ENCODE measurements at regions not wholly inside any gene's neighbourhood (a gene's known extent, or its start where the extent isn't known, plus 50 kb on each side); places are given as distances from the start of the nearest gene placed in this dataset.

DNA sequence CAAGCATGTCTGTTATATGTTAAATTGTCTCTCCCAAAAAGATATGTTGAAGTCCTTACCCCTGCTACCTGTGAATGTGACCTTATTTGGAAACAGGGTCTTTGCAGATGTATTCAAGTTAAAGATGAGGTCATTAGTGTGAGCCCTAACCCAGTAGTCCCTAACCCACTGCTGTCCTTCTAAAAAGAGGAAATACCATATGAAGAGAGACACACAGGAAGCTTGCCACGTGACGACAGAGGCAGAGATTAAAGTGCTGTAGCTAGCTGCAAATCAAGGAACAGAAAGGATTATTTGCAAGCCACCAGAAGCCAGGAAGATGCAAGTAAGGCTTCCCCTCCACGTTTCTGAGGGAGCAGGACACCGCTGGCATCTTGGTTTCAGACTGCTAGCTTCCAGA, 150.1 kb downstream of the HNRNPD start:
- H3K4me3 ChIP-seq (ENCODE audit: low read length) = no peak overlapping the region
- no peaks in the 10 kb centered on the region for H3K9me3 Mint-ChIP-seq
- H3K9ac ChIP-seq (ENCODE audit: extremely low read depth, low read length, poor library complexity, severe bottlenecking) = no peak overlapping the region
- TF ChIP-seq, protein P1, sequence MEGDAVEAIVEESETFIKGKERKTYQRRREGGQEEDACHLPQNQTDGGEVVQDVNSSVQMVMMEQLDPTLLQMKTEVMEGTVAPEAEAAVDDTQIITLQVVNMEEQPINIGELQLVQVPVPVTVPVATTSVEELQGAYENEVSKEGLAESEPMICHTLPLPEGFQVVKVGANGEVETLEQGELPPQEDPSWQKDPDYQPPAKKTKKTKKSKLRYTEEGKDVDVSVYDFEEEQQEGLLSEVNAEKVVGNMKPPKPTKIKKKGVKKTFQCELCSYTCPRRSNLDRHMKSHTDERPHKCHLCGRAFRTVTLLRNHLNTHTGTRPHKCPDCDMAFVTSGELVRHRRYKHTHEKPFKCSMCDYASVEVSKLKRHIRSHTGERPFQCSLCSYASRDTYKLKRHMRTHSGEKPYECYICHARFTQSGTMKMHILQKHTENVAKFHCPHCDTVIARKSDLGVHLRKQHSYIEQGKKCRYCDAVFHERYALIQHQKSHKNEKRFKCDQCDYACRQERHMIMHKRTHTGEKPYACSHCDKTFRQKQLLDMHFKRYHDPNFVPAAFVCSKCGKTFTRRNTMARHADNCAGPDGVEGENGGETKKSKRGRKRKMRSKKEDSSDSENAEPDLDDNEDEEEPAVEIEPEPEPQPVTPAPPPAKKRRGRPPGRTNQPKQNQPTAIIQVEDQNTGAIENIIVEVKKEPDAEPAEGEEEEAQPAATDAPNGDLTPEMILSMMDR (conservative IDR thresholded peaks at IDR 0.05) = no peak
- DNase-seq = no peak
- no peak overlapping the region for H3K27ac ChIP-seq (ENCODE audit: low read depth, low read length)
- peaks cover 5% of the 10 kb centered on the region for H3K4me1 Mint-ChIP-seq
- no peak overlapping the region for H3K27ac Mint-ChIP-seq
- H3K27me3 ChIP-seq (ENCODE audit: control insufficient read depth, insufficient read depth, low read length, poor library complexity, severe bottlenecking) = no peaks in the 10 kb centered on the region
- H3K36me3 ChIP-seq (ENCODE audit: control insufficient read depth, insufficient read depth, low read length) = no peaks in the 10 kb centered on the region
- H3K27me3 Mint-ChIP-seq (ENCODE audit: insufficient read depth) = peaks cover 7% of the 10 kb centered on the region
- 42 to 59% methylated on average over 4 of the region's 4 CpGs for WGBS, 2 experiments (ENCODE audit: insufficient coverage in 1 of 2, insufficient read length in 1 of 2)
- no peaks in the 10 kb centered on the region for H3K9me3 ChIP-seq (ENCODE audit: control insufficient read depth, low read length)
- H3K36me3 Mint-ChIP-seq (ENCODE audit: low read depth) = no peaks in the 10 kb centered on the region
- no peaks in the 10 kb centered on the region for H3K4me1 ChIP-seq (ENCODE audit: control insufficient read depth, insufficient read depth, low read length)
- H3K4me3 Mint-ChIP-seq = no peak overlapping the region

DNA sequence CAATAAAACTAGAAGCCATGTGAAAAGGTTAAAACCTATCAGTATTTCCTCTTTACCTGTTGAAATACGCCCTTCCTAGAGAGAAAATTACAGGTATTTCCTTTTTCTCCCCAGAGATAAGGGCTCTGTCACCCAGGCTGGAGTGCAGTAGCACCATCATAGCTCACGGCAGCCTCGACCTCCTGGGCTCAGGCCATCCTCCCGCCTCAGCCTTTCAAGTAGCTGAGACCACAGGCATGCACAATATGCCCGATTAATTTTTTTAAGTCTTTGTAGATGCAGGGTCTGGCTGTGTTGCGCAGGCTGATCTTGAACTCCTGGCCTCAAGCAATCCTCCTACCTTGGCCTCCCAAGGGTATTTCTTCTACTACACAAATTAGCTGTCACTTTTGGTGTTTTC, 154.4 kb downstream of the HNRNPD start:
- peaks cover 5% of the 10 kb centered on the region for H3K4me1 Mint-ChIP-seq
- H3K27ac Mint-ChIP-seq = no peak overlapping the region
- no peaks in the 10 kb centered on the region for H3K9me3 ChIP-seq (ENCODE audit: control insufficient read depth, low read length)
- H3K9me3 Mint-ChIP-seq = no peaks in the 10 kb centered on the region
- peaks cover 23% of the 10 kb centered on the region for H3K27me3 Mint-ChIP-seq (ENCODE audit: insufficient read depth)
- DNase-seq = no peak
- no peak overlapping the region for H3K4me3 ChIP-seq (ENCODE audit: low read length)
- no peaks in the 10 kb centered on the region for H3K36me3 Mint-ChIP-seq (ENCODE audit: low read depth)
- TF ChIP-seq, protein P1 (conservative IDR thresholded peaks at IDR 0.05) = no peak
- H3K4me1 ChIP-seq (ENCODE audit: control insufficient read depth, insufficient read depth, low read length) = no peaks in the 10 kb centered on the region
- H3K27me3 ChIP-seq (ENCODE audit: control insufficient read depth, insufficient read depth, low read length, poor library complexity, severe bottlenecking) = no peaks in the 10 kb centered on the region
- no peak overlapping the region for H3K4me3 Mint-ChIP-seq
- WGBS, 2 experiments (ENCODE audit: insufficient coverage in 1 of 2, insufficient read length in 1 of 2) = 84 to 89% methylated on average over 6 of the region's 6 CpGs
- H3K27ac ChIP-seq (ENCODE audit: low read depth, low read length) = no peak overlapping the region
- H3K36me3 ChIP-seq (ENCODE audit: control insufficient read depth, insufficient read depth, low read length) = no peaks in the 10 kb centered on the region
- H3K9ac ChIP-seq (ENCODE audit: extremely low read depth, low read length, poor library complexity, severe bottlenecking) = no peak overlapping the region

DNA sequence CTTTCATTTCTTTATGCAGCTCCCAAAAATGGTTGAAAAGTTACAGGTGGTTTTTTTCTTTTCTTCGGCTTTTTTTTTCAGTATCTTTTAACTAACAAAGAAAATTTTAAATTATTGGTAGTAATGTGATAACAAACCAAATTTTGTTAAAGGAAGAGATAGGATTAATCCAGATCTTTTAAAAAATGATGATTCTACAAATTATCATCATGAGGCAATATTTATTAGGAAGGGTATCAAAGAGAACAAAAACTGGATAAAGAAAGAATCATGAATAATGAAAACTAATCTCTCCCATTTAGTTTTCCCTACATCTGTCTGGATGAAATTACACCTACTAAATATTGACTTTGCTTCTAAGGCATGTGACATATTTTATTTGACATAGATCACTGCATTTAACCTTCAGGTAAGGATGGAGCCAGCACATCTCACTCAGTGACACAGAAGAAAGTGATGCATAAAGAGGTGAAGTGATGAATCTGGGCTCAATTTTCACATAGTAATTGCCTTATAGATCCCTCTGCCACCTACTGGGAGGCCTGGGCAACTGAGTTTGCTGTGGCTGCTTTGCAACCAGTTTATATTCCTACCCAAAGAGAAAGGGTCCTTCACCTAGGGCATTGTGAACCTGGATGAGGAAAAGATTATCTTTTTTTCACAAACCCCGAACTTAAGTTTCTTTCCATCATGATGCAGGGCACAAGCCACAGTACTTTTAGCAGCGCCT, 155.6 kb downstream of the HNRNPD start:
- Mint-ChIP-seq H3K4me3 (no peak overlapping the region), H3K27me3 (ENCODE audit: insufficient read depth) (peaks cover 32% of the 10 kb centered on the region), H3K27ac (no peak overlapping the region), H3K9me3 (no peaks in the 10 kb centered on the region), H3K4me1 (peaks cover 6% of the 10 kb centered on the region), H3K36me3 (ENCODE audit: low read depth) (no peaks in the 10 kb centered on the region)
- Histone ChIP-seq H3K9me3 (ENCODE audit: control insufficient read depth, low read length) (no peaks in the 10 kb centered on the region), H3K9ac (ENCODE audit: extremely low read depth, low read length, poor library complexity, severe bottlenecking) (no peak overlapping the region), H3K27me3 (ENCODE audit: control insufficient read depth, insufficient read depth, low read length, poor library complexity, severe bottlenecking) (peaks cover 3% of the 10 kb centered on the region), H3K4me1 (ENCODE audit: control insufficient read depth, insufficient read depth, low read length) (no peaks in the 10 kb centered on the region), H3K4me3 (ENCODE audit: low read length) (no peak overlapping the region), H3K36me3 (ENCODE audit: control insufficient read depth, insufficient read depth, low read length) (no peaks in the 10 kb centered on the region), H3K27ac (ENCODE audit: low read depth, low read length) (no peak overlapping the region)
- TF ChIP-seq, protein P1 (conservative IDR thresholded peaks at IDR 0.05) = peak; percentile 69
- WGBS, 2 experiments (ENCODE audit: insufficient coverage in 1 of 2, insufficient read length in 1 of 2) = 81 to 85% methylated on average over 2 of the region's 3 CpGs
- no peak for DNase-seq
